ENCODE measurements at regions not wholly inside any gene's neighbourhood (a gene's known extent, or its start where the extent isn't known, plus 50 kb on each side); places are given as distances from the start of the nearest gene placed in this dataset.

DNA sequence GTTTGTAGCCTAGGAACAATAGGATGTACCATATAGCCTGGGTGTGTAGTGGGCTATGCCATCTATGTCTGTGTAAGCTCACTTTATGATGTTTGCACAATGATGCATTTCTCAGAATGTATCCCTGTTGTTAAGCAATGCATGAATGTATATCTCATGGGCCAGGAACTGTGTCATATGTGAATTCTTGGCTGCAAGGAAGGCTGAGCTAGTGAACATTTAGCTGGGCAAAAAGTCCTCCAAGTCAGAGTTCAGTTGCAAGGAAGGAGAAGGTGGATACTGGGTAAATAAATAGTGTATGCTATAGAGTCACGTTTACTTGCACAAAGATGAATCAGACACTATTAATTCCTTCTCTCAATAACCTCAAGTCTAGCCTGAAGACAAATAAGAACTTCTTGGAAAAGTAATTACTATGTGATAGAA is 136.1 kb downstream of the EHF start:
- H3K9me3 ChIP-seq (replicated peaks; ENCODE audit: control insufficient read depth, low read depth, low read length), result no peaks in the 10 kb centered on the region
- DNase-seq, result no peak
- no peaks in the 10 kb centered on the region for H3K36me3 ChIP-seq (ENCODE audit: control insufficient read depth, insufficient read depth, low read length)
- WGBS (ENCODE audit: insufficient coverage), result no CpG with 5 or more reads among the region's 1 CpG
- H3K27ac ChIP-seq (ENCODE audit: low read length), result no peak overlapping the region
- no peaks in the 10 kb centered on the region for H3K27me3 ChIP-seq (ENCODE audit: control insufficient read depth, insufficient read depth, low read length)
- H3K4me3 ChIP-seq (ENCODE audit: low read length), result no peak overlapping the region
- H3K4me1 ChIP-seq (ENCODE audit: control insufficient read depth, insufficient read depth, low read length), result no peaks in the 10 kb centered on the region

DNA sequence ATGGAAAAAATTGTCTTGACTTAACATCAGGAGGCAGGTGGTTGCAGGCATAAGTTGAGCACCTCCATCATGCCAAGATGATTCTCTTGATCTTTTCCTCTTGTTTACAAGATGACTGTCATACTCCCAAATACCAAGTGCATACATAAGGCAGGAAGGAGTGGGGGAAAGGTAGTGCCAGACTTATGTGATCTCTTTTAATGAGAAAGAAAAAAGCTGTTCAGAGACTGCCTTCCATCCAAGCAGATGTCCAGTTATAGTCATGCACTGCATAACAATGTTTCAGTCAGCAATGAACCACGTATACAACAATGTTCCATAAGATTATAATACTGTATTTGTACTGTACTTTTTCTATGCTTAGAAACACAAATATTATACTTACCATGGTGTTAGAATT is 135.7 kb downstream of the EHF start:
- Histone ChIP-seq H3K36me3 (ENCODE audit: control insufficient read depth, insufficient read depth, low read length) (no peaks in the 10 kb centered on the region), H3K4me1 (ENCODE audit: control insufficient read depth, insufficient read depth, low read length) (no peaks in the 10 kb centered on the region), H3K9me3 (replicated peaks; ENCODE audit: control insufficient read depth, low read depth, low read length) (no peaks in the 10 kb centered on the region), H3K27me3 (ENCODE audit: control insufficient read depth, insufficient read depth, low read length) (no peaks in the 10 kb centered on the region), H3K4me3 (ENCODE audit: low read length) (no peak overlapping the region), H3K27ac (ENCODE audit: low read length) (no peak overlapping the region)
- no CpG with 5 or more reads among the region's 1 CpG for WGBS (ENCODE audit: insufficient coverage)
- no peak for DNase-seq

DNA sequence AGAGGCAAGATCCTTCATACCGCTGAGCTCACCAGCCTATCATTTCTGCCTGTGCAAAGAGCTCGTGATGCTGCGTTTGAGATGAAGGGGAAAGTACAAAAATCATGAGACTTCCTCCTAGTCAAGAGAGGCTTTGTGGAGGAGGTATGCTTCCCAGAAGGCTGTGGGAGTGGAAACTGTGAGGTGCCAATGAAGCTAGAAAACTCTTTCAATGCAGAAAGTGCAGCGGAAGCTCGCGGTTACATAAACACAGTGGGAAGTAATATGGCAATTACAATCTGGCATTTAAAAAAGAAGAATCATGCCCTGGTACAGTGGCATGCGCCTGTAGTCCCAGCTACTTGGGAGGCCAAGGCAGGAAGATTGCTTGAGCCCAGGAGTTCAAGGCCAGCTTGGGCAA is 134.8 kb downstream of the EHF start:
- H3K9me3 ChIP-seq (replicated peaks; ENCODE audit: control insufficient read depth, low read depth, low read length), result no peaks in the 10 kb centered on the region
- no peak overlapping the region for H3K4me3 ChIP-seq (ENCODE audit: low read length)
- no peak overlapping the region for H3K27ac ChIP-seq (ENCODE audit: low read length)
- no peaks in the 10 kb centered on the region for H3K27me3 ChIP-seq (ENCODE audit: control insufficient read depth, insufficient read depth, low read length)
- WGBS (ENCODE audit: insufficient coverage), result 88% methylated on average over 3 of the region's 7 CpGs
- no peaks in the 10 kb centered on the region for H3K36me3 ChIP-seq (ENCODE audit: control insufficient read depth, insufficient read depth, low read length)
- DNase-seq, result no peak
- H3K4me1 ChIP-seq (ENCODE audit: control insufficient read depth, insufficient read depth, low read length), result no peaks in the 10 kb centered on the region

DNA sequence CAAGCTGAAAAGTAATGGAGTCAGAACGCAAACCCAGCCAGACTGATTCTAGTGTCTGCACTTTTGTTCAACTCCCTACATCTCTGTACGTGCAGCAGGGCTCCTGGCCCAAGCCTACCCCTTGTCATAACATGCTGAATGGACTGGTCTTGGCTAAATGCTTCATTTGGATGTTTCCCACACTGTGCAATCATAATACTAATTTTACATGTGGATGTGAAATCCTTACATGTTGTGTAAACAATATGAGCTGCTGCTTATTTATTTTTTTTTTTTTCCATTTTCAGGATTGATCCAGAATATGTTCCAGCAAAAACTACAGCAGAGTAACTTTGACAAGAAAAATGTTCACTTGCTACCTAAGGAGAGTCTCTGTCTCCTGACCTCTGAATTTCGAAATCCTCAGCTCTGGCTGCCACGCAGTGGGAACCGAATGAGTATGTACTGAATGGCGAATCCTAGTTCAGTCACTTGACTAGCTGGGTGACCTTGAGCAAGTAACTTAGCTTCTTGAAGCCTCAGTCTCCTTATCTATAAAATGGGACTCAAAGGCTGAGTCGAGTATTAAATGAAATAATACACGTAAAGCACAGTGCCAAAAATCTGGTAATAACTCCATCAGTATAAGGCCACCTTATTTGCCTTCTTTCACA is 133.4 kb downstream of the EHF start:
- Histone ChIP-seq H3K4me3 (ENCODE audit: low read length) (no peak overlapping the region), H3K27me3 (ENCODE audit: control insufficient read depth, insufficient read depth, low read length) (no peaks in the 10 kb centered on the region), H3K36me3 (ENCODE audit: control insufficient read depth, insufficient read depth, low read length) (no peaks in the 10 kb centered on the region), H3K9me3 (replicated peaks; ENCODE audit: control insufficient read depth, low read depth, low read length) (no peaks in the 10 kb centered on the region), H3K27ac (ENCODE audit: low read length) (no peak overlapping the region), H3K4me1 (ENCODE audit: control insufficient read depth, insufficient read depth, low read length) (no peaks in the 10 kb centered on the region)
- WGBS (ENCODE audit: insufficient coverage), result 81% methylated on average over 4 of the region's 8 CpGs
- peak; percentile 7 for DNase-seq

DNA sequence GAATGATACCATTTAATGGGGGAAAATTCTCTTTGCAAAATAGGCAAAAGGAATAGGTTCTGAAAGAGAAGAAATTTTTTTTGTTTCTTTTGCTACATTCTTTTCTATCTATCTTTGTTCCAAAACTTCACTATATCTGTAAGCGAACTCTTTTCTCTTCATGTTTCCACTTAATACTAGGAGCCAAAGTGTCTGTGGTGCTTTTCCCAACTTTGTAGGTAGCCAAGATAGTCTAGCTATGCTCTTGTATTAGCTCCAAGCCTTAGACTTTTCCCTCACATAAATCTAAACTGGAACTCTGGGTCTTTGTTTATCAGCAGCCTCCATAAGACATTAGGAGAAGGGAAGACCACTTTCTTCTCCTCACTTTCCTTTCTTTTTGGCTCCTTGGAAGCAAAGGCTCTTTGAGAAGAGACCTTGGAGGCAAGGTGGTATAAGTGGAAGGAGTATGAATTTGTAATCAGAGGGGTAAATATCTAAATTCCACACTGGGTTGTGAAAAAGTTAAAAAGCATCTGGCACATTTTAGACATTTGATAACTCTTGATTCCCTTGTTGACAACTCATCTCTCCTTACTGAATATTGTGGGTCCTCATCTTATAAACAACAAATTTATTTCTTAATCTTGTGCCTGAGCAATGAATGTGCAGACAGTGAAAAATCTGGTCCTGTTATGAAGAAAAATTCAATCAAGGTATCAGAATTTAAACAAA is 130.0 kb downstream of the EHF start:
- DNase-seq, result peak; percentile 25
- no peaks in the 10 kb centered on the region for H3K27me3 ChIP-seq (ENCODE audit: control insufficient read depth, insufficient read depth, low read length)
- no peaks in the 10 kb centered on the region for H3K9me3 ChIP-seq (replicated peaks; ENCODE audit: control insufficient read depth, low read depth, low read length)
- no peaks in the 10 kb centered on the region for H3K36me3 ChIP-seq (ENCODE audit: control insufficient read depth, insufficient read depth, low read length)
- WGBS (ENCODE audit: insufficient coverage), result no CpG with 5 or more reads among the region's 1 CpG
- no peaks in the 10 kb centered on the region for H3K4me1 ChIP-seq (ENCODE audit: control insufficient read depth, insufficient read depth, low read length)
- H3K27ac ChIP-seq (ENCODE audit: low read length), result no peak overlapping the region
- H3K4me3 ChIP-seq (ENCODE audit: low read length), result no peak overlapping the region

DNA sequence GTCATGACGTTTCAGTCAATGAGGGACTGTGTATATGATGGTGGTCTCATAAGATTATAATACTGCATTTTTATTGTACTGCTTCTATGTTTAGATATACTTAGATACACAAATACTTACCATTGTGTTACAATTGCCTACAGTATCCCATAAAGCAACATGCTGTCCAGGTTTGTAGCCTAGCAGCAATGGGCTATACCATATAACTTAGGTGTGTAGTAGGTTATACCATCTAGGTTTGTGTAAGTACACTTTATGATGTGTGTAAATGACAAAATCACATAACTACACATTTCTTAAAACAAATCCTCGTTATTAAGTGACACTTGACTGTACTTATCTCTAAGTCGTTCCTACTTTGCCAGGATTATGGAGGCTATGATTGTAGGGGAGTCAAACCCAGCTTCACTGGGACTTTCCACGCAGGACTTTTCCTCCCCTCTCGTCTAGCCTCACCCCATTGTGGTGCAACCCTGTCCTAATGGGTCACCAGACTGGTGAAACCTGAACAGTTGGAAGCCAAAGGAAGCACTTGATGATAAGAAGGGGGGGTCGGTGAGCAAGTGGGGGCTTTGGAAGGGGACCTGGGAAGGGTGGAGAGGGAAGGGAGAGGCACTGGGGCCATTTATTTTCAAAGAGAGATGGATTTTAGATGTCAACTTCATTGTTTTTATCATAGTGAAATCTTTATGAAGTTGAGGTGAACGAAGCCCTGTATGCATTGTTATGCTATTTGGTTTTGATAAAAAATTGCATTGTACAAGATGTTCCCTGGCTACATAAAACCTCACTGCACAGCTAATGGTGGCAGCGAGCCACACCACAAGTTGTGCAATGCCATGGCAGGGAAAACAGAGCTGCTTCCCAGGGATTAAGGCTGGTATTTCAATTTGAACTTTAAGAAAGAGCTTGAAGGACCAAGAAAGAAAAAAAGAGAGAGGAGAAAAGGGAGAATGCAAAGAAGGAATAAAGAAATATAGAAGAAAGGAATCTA is 129.1 kb downstream of the EHF start:
- no peak overlapping the region for H3K4me3 ChIP-seq (ENCODE audit: low read length)
- no peaks in the 10 kb centered on the region for H3K27me3 ChIP-seq (ENCODE audit: control insufficient read depth, insufficient read depth, low read length)
- no peaks in the 10 kb centered on the region for H3K4me1 ChIP-seq (ENCODE audit: control insufficient read depth, insufficient read depth, low read length)
- no peaks in the 10 kb centered on the region for H3K9me3 ChIP-seq (replicated peaks; ENCODE audit: control insufficient read depth, low read depth, low read length)
- no peaks in the 10 kb centered on the region for H3K36me3 ChIP-seq (ENCODE audit: control insufficient read depth, insufficient read depth, low read length)
- no peak overlapping the region for H3K27ac ChIP-seq (ENCODE audit: low read length)
- DNase-seq, result peak; percentile 22
- WGBS (ENCODE audit: insufficient coverage), result 58% methylated on average over 2 of the region's 8 CpGs

DNA sequence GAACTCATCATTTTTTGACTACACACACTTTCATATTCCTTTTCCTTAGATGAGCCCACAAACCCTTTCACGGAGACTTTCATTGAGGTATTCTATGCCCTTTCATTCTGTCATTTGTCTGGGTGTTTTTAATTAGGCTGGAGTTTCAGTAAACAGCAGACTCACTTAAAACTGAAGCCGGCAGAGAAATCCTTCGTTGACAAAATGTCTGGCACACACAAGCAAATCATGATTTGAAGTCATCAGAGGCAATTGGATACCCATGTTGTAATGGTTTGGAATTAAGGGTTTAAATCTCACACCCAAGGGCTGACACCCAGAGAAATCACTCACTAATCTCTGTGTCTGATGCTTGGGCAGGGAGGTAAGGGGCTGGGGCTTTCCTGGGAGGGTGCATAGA is 127.1 kb downstream of the EHF start:
- H3K4me1 ChIP-seq (ENCODE audit: control insufficient read depth, insufficient read depth, low read length), result no peaks in the 10 kb centered on the region
- H3K9me3 ChIP-seq (replicated peaks; ENCODE audit: control insufficient read depth, low read depth, low read length), result no peaks in the 10 kb centered on the region
- DNase-seq, result no peak
- 8% methylated on average over 2 of the region's 3 CpGs for WGBS (ENCODE audit: insufficient coverage)
- no peaks in the 10 kb centered on the region for H3K27me3 ChIP-seq (ENCODE audit: control insufficient read depth, insufficient read depth, low read length)
- no peaks in the 10 kb centered on the region for H3K36me3 ChIP-seq (ENCODE audit: control insufficient read depth, insufficient read depth, low read length)
- H3K4me3 ChIP-seq (ENCODE audit: low read length), result no peak overlapping the region
- no peak overlapping the region for H3K27ac ChIP-seq (ENCODE audit: low read length)

DNA sequence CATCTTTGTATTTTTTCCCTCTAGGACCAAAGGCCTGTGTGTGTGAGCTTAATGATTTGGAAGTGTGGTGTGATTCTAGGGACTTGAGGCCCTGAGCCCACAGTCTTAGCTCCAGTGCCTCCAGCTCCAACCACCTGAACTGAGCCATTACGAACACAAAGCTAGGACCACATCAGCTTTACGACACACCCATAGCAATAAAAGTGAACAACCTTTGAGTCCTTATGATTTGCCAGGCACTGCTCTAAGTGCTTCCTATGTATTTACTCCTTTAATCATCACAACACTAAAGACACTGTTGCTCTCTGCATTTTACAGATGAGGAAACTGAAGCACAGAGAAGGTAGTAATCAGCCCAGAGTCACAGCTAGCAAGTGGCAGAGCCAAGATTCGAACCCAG is 126.4 kb downstream of the EHF start:
- Histone ChIP-seq H3K4me3 (ENCODE audit: low read length) (no peak overlapping the region), H3K27ac (ENCODE audit: low read length) (no peak overlapping the region), H3K27me3 (ENCODE audit: control insufficient read depth, insufficient read depth, low read length) (no peaks in the 10 kb centered on the region), H3K36me3 (ENCODE audit: control insufficient read depth, insufficient read depth, low read length) (no peaks in the 10 kb centered on the region), H3K4me1 (ENCODE audit: control insufficient read depth, insufficient read depth, low read length) (no peaks in the 10 kb centered on the region), H3K9me3 (replicated peaks; ENCODE audit: control insufficient read depth, low read depth, low read length) (no peaks in the 10 kb centered on the region)
- 0% methylated on average over 1 of the region's 3 CpGs for WGBS (ENCODE audit: insufficient coverage)
- DNase-seq, result no peak

DNA sequence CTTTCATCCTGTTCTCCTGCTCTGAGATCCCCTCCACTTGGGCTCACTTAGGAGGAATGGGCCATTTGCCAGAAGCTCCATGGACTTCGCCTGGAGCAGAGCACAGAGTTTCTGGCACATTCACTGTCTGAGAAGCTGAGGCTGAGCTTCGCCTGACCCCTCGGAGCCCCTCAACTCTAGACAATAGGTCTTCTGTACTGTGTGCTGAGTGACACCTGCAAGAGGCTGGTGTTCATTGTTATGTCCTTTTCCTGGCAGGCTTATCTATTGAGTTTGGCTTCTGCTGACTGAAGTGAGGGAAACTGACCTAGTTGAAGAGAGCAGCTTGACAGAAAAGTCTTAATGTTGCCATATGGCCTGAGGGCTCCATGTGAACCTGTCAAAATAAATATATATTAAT is 124.3 kb downstream of the EHF start:
- H3K27me3 ChIP-seq (ENCODE audit: control insufficient read depth, insufficient read depth, low read length), result no peaks in the 10 kb centered on the region
- DNase-seq, result peak; percentile 15
- H3K4me3 ChIP-seq (ENCODE audit: low read length), result no peak overlapping the region
- no peaks in the 10 kb centered on the region for H3K9me3 ChIP-seq (replicated peaks; ENCODE audit: control insufficient read depth, low read depth, low read length)
- 56% methylated on average over 3 of the region's 3 CpGs for WGBS (ENCODE audit: insufficient coverage)
- no peak overlapping the region for H3K27ac ChIP-seq (ENCODE audit: low read length)
- no peaks in the 10 kb centered on the region for H3K4me1 ChIP-seq (ENCODE audit: control insufficient read depth, insufficient read depth, low read length)
- H3K36me3 ChIP-seq (ENCODE audit: control insufficient read depth, insufficient read depth, low read length), result no peaks in the 10 kb centered on the region

DNA sequence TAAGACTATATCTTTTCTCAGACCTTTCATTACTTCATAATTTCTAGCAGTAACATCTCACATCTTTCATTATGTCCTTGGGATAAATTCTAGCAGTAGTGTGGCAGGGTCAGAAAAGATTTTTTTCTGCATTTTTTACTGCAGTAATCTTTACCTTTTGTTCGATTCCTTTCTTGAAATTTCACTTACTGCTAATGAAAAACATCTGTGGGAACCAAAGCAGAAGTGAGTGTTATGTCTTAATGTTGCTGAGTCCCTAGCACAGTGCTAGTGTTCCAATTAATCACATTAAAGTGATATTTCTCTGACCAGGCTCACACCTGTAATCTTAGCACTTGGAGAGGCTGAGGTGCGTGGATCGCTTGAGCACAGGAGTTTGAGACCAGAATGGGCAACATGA is 123.6 kb downstream of the EHF start:
- Histone ChIP-seq H3K4me3 (ENCODE audit: low read length) (no peak overlapping the region), H3K27ac (ENCODE audit: low read length) (no peak overlapping the region), H3K4me1 (ENCODE audit: control insufficient read depth, insufficient read depth, low read length) (no peaks in the 10 kb centered on the region), H3K9me3 (replicated peaks; ENCODE audit: control insufficient read depth, low read depth, low read length) (no peaks in the 10 kb centered on the region), H3K27me3 (ENCODE audit: control insufficient read depth, insufficient read depth, low read length) (no peaks in the 10 kb centered on the region), H3K36me3 (ENCODE audit: control insufficient read depth, insufficient read depth, low read length) (no peaks in the 10 kb centered on the region)
- DNase-seq, result no peak
- 52% methylated on average over 2 of the region's 3 CpGs for whole genome bisulfite sequencing (ENCODE audit: insufficient coverage)
